ENCODE measurements at regions not wholly inside any gene's neighbourhood (a gene's known extent, or its start where the extent isn't known, plus 50 kb on each side); places are given as distances from the start of the nearest gene placed in this dataset.

GRCh38 chr9:7710686-7711085 is 88.9 kb downstream of the DMAC1 start:
- Mint-ChIP-seq H3K36me3 (ENCODE audit: low read depth) (peaks cover 6% of the 10 kb centered on the region), H3K4me3 (no peak overlapping the region), H3K27ac (ENCODE audit: unreplicated experiment) (no peak overlapping the region), H3K9me3 (peaks cover 9% of the 10 kb centered on the region), H3K4me1 (peaks cover 16% of the 10 kb centered on the region), H3K27me3 (ENCODE audit: low read depth) (no peaks in the 10 kb centered on the region)
- TF ChIP-seq CTCF (conservative IDR thresholded peaks at IDR 0.05): no peak
- DNase-seq (ENCODE audit: low read depth, low spot score): no peak

GRCh38 chr9:7707934-7708333 is 91.6 kb downstream of the DMAC1 start:
- TF ChIP-seq CTCF (conservative IDR thresholded peaks at IDR 0.05): no peak
- H3K4me1 Mint-ChIP-seq: peaks cover 19% of the 10 kb centered on the region
- peaks cover 6% of the 10 kb centered on the region for H3K9me3 Mint-ChIP-seq
- DNase-seq (ENCODE audit: low read depth, low spot score): no peak
- no peak overlapping the region for H3K4me3 Mint-ChIP-seq
- H3K27me3 Mint-ChIP-seq (ENCODE audit: low read depth): no peaks in the 10 kb centered on the region
- H3K36me3 Mint-ChIP-seq (ENCODE audit: low read depth): no peaks in the 10 kb centered on the region
- H3K27ac Mint-ChIP-seq (ENCODE audit: unreplicated experiment): no peak overlapping the region

DNA sequence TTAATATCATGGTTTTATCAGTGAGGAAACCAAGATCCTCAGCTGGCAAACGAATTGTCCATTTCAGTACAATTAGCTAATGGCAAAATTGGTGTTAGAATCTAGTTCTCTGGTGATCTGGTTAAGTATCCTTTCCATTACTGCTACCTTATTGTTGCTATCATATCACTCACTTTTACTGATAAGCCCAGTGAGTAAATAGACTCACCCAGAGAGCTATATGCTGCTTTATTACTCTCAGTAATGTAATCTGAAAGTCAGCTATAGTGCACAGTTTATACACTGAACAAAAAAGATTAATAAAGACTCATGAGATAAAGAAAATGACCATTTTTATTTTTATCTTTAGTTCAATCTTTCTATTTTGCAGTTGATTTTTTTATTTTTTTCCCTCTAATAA is 95.0 kb downstream of the DMAC1 start:
- H3K27ac Mint-ChIP-seq (ENCODE audit: unreplicated experiment): no peak overlapping the region
- no peak for TF ChIP-seq CTCF (conservative IDR thresholded peaks at IDR 0.05)

DNA sequence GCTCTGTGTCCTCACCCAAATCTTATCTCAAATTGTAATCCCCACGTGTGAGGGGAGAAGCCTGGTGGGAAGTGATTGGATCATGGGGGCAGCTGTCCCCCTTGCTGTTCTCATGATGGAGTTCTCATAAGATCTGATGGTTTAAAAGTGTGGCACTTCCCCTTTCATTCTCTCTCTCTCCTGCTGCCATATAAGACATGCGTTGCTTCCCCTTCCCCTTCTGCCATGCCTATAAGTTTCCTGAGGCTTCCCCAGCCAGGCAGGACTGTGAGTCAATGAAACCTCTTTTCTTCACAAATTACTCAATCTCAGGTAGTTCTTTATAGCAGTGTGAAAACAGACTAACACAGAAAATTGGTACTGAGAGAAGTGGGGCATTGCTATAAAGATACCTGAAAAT is 107.7 kb downstream of the DMAC1 start:
- no peak overlapping the region for H3K4me3 Mint-ChIP-seq
- no peak for TF ChIP-seq CTCF (conservative IDR thresholded peaks at IDR 0.05)
- no peak for DNase-seq (ENCODE audit: low read depth, low spot score)
- H3K9me3 Mint-ChIP-seq: no peaks in the 10 kb centered on the region
- peaks cover 3% of the 10 kb centered on the region for H3K36me3 Mint-ChIP-seq (ENCODE audit: low read depth)
- H3K27me3 Mint-ChIP-seq (ENCODE audit: low read depth): no peaks in the 10 kb centered on the region
- no peak overlapping the region for H3K27ac Mint-ChIP-seq (ENCODE audit: unreplicated experiment)
- peaks cover 28% of the 10 kb centered on the region for H3K4me1 Mint-ChIP-seq

More for the DNA sequence above, 95.0 kb downstream of the DMAC1 start:
- H3K9me3 Mint-ChIP-seq: peaks cover 4% of the 10 kb centered on the region
- no peaks in the 10 kb centered on the region for H3K36me3 Mint-ChIP-seq (ENCODE audit: low read depth)
- DNase-seq (ENCODE audit: low read depth, low spot score): no peak
- no peak overlapping the region for H3K4me3 Mint-ChIP-seq
- H3K27me3 Mint-ChIP-seq (ENCODE audit: low read depth): no peaks in the 10 kb centered on the region
- H3K4me1 Mint-ChIP-seq: peaks cover 10% of the 10 kb centered on the region

GRCh38 chr9:7690014-7690413 is 109.6 kb downstream of the DMAC1 start:
- Mint-ChIP-seq H3K36me3 (ENCODE audit: low read depth) (peaks cover 3% of the 10 kb centered on the region), H3K9me3 (no peaks in the 10 kb centered on the region), H3K4me3 (no peak overlapping the region), H3K27ac (ENCODE audit: unreplicated experiment) (no peak overlapping the region), H3K4me1 (peaks cover 28% of the 10 kb centered on the region), H3K27me3 (ENCODE audit: low read depth) (no peaks in the 10 kb centered on the region)
- no peak for DNase-seq (ENCODE audit: low read depth, low spot score)
- no peak for TF ChIP-seq CTCF (conservative IDR thresholded peaks at IDR 0.05)

- TF ChIP-seq CTCF (conservative IDR thresholded peaks at IDR 0.05): no peak
- Mint-ChIP-seq H3K4me1 (peaks cover 35% of the 10 kb centered on the region), H3K27me3 (ENCODE audit: low read depth) (no peaks in the 10 kb centered on the region), H3K4me3 (no peak overlapping the region), H3K27ac (ENCODE audit: unreplicated experiment) (peak overlapping the region; percentile 93), H3K36me3 (ENCODE audit: low read depth) (peaks cover 3% of the 10 kb centered on the region), H3K9me3 (no peaks in the 10 kb centered on the region)
- no peak for DNase-seq (ENCODE audit: low read depth, low spot score)
Observed at GRCh38 chr9:7688626-7689025, 111.0 kb downstream of the DMAC1 start.
